ENCODE measurements at regions not wholly inside any gene's neighbourhood (a gene's known extent, or its start where the extent isn't known, plus 50 kb on each side); places are given as distances from the start of the nearest gene placed in this dataset.

DNA sequence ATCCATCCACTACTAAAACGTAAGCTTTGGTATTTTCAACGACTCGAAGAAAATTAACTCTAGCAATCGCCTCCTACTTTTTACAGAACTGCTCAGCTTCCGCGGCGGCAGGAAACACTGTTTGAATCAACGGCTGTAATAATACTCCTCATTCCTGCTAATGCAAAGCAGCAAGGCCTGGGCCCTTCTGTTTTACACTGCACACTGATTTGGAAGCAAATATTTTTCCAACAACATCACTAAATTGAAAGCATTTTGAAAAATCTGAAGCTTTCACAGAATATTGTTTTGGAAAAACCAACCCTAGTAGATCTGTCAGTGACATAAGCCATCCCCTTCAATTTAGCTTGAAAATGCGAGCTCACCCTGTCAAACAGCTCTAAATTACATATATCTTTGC lies 261.2 kb downstream of the TXNL1 start:
- Histone ChIP-seq H3K9me3 (ENCODE audit: insufficient read depth in 2 of 2, low read depth in 1 of 2, low read length in 1 of 2) (no peaks in the 10 kb centered on the region), H3K23ac (ENCODE audit: insufficient read length) (no peak overlapping the region), H3K4me3 (ENCODE audit: extremely low read depth in 1 of 4, insufficient read depth in 2 of 4, low read depth in 3 of 4, low read length in 4 of 4) (no peak overlapping the region), H3K18ac (ENCODE audit: extremely low read depth, low read length) (no peak overlapping the region), H3K79me1 (ENCODE audit: low read depth, low read length) (no peaks in the 10 kb centered on the region), H2BK12ac (ENCODE audit: low read depth, low read length) (no peak overlapping the region), H2BK120ac (replicated peaks; ENCODE audit: low read depth, low read length) (no peak overlapping the region), H4K8ac (ENCODE audit: extremely low read depth, insufficient read depth, low read length) (no peak overlapping the region), H3K4ac (replicated peaks; ENCODE audit: insufficient read length, low read depth, low read length) (no peak overlapping the region), H4K91ac (replicated peaks; ENCODE audit: insufficient read length, low read length) (no peak overlapping the region), H3K4me1 (replicated peaks in 1 of 4; ENCODE audit: control insufficient read depth in 3 of 4, insufficient read depth in 4 of 4, low read length in 3 of 4) (peaks cover 0 to 3% (median 0%) of the 10 kb centered on the region in 4 experiments; a peak in 1 of 7 replicates), H3K9ac (replicated peaks in 1 of 4; ENCODE audit: extremely low read depth in 1 of 4, low read depth in 3 of 4, low read length in 3 of 4) (no peak overlapping the region), H2BK5ac (ENCODE audit: low read depth, low read length) (no peak overlapping the region), H2BK20ac (ENCODE audit: low read length) (no peak overlapping the region), H3K14ac (ENCODE audit: insufficient read length) (no peak overlapping the region), H3K56ac (replicated peaks; ENCODE audit: insufficient read length, low read depth, low read length) (no peak overlapping the region), H3K23me2 (ENCODE audit: low read depth, low read length) (no peaks in the 10 kb centered on the region; the same call in 1 of the 2 replicates), H3K79me2 (ENCODE audit: control insufficient read depth in 1 of 2, insufficient read depth in 2 of 2, low read length in 2 of 2) (no peaks in the 10 kb centered on the region), H3K4me2 (ENCODE audit: insufficient read depth in 1 of 2, low read depth in 2 of 2, low read length in 2 of 2) (no peak overlapping the region), H3K36me3 (ENCODE audit: control insufficient read depth in 2 of 4, insufficient read depth in 4 of 4, low read length in 3 of 4) (no peaks in the 10 kb centered on the region), H3K27ac (ENCODE audit: low read depth, low read length) (no peak overlapping the region), H2BK15ac (ENCODE audit: low read length) (no peak overlapping the region), H2AK5ac (ENCODE audit: low read depth, low read length) (no peak overlapping the region), H3K27me3 (replicated peaks in 1 of 4; ENCODE audit: control insufficient read depth in 3 of 4, extremely low read depth in 1 of 4, insufficient read depth in 3 of 4, low read length in 3 of 4) (no peaks in the 10 kb centered on the region), H2AFZ (ENCODE audit: low read length) (no peak overlapping the region), H4K20me1 (replicated peaks in 1 of 2; ENCODE audit: control insufficient read depth in 1 of 2, insufficient read depth in 2 of 2, low read length in 2 of 2) (no peaks in the 10 kb centered on the region), H4K5ac (ENCODE audit: insufficient read length, low read depth, low read length) (no peak overlapping the region)
- FAIRE-seq: no peak
- ChIA-PET POLR2A (ENCODE audit: partially characterized antibody) (no interaction called here), CTCF (ENCODE audit: partially characterized antibody) (interaction anchor here (0.8 kb wide), 1 partner anchor 75 kb away, joined by 3 read pairs; no protein-coding TSS in a partner anchor)
- DNase-seq (ENCODE audit: low read depth in 1 of 2, low spot score in 2 of 2): no peak
- WGBS, 2 experiments (ENCODE audit: extremely low coverage in 1 of 2, insufficient coverage in 1 of 2, insufficient read length in 1 of 2, insufficient replicate concordance in 2 of 2, low coverage in 1 of 2, low lambda C conversion rate in 2 of 2, missing lambda C conversion rate in 1 of 2): 88% methylated on average over 9 of the region's 9 CpGs; no CpG with 5 or more reads in 1 of the 2 experiments
- no peak for TF ChIP-seq NRF1 (IDR thresholded peaks at IDR 0.05; ENCODE audit: low read depth, low read length)
- TF ChIP-seq, protein P1, sequence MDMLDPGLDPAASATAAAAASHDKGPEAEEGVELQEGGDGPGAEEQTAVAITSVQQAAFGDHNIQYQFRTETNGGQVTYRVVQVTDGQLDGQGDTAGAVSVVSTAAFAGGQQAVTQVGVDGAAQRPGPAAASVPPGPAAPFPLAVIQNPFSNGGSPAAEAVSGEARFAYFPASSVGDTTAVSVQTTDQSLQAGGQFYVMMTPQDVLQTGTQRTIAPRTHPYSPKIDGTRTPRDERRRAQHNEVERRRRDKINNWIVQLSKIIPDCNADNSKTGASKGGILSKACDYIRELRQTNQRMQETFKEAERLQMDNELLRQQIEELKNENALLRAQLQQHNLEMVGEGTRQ (IDR thresholded peaks at IDR 0.05; ENCODE audit: low read length): no peak
- no peak for TF ChIP-seq GABPA (IDR thresholded peaks at IDR 0.05; ENCODE audit: borderline replicate concordance, insufficient read depth, low read length)
- TF ChIP-seq BRCA1 (IDR thresholded peaks at IDR 0.05; ENCODE audit: low read depth, low read length): no peak
- no peak for TF ChIP-seq SIN3A (conservative IDR thresholded peaks at IDR 0.05 in 1 of 2, IDR thresholded peaks at IDR 0.05 in 1 of 2; ENCODE audit: low read depth in 1 of 2, low read length in 2 of 2)
- no peak for TF ChIP-seq HDAC2 (IDR thresholded peaks at IDR 0.05; ENCODE audit: borderline replicate concordance in 1 of 2, low read depth in 2 of 2, low read length in 2 of 2)
- no peak for TF ChIP-seq SAP30 (IDR thresholded peaks at IDR 0.05; ENCODE audit: insufficient read depth, insufficient replicate concordance, low read length)
- no peak for TF ChIP-seq CREB1 (IDR thresholded peaks at IDR 0.05)

Measured in H1 (cell line).